HCT116 (cell line): ENCODE measurements at regions not wholly inside any gene's neighbourhood (a gene's known extent, or its start where the extent isn't known, plus 50 kb on each side); places are given as distances from the start of the nearest gene placed in this dataset.

ENCODE experiments used
- ZFX ChIP-seq: fragments of 450-650 bp; IDR thresholded peaks from 2 replicates; pipeline ENCODE4 v1.6.1; 2017
- TF ChIP-seq, protein P1 (sequence below), 3 experiments: fragments of 200-600 bp in 1 of 3; sonication (generic) in 1 of 3; IDR thresholded peaks in 2 of 3; conservative IDR thresholded peaks in 1 of 3; 2 replicates each; pipeline ENCODE4 v1.5.1; 2012 to 2017; ENCODE audit warnings: low read depth in 2 of 3, low read length in 2 of 3, antibody characterized with exemption in 1 of 3, borderline replicate concordance in 1 of 3, control low read depth in 1 of 3, mild to moderate bottlenecking in 1 of 3, mixed read lengths in 1 of 3, mixed run types in 1 of 3, moderate library complexity in 1 of 3; ENCODE audit not compliant: insufficient read depth in 1 of 3
- TF ChIP-seq, protein P2 (sequence below): IDR thresholded peaks from 2 replicates; pipeline ENCODE4 v1.6.1; 2012; ENCODE audit warnings: low read depth

DNA sequence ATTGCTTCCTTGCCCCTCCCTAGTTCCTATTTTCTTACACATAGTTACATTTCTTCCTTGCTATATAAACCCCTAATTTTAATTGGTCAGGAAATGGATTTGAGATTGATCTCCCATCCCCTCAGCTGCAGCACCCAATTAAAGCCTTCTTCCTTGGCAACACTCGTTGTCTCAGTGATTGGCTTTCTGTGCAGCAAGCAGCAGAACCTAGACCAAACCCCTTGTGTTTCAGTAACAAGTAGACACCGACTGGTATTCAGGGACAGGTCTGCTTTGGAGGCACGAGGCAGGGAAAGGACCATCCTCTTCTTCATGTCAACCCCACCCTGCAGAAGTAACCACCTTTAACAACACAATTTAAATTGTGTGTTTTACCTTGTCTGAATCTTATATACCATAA is 152.6 kb downstream of the RPAP3 start:
- TF ChIP-seq, protein P1, sequence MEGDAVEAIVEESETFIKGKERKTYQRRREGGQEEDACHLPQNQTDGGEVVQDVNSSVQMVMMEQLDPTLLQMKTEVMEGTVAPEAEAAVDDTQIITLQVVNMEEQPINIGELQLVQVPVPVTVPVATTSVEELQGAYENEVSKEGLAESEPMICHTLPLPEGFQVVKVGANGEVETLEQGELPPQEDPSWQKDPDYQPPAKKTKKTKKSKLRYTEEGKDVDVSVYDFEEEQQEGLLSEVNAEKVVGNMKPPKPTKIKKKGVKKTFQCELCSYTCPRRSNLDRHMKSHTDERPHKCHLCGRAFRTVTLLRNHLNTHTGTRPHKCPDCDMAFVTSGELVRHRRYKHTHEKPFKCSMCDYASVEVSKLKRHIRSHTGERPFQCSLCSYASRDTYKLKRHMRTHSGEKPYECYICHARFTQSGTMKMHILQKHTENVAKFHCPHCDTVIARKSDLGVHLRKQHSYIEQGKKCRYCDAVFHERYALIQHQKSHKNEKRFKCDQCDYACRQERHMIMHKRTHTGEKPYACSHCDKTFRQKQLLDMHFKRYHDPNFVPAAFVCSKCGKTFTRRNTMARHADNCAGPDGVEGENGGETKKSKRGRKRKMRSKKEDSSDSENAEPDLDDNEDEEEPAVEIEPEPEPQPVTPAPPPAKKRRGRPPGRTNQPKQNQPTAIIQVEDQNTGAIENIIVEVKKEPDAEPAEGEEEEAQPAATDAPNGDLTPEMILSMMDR (IDR thresholded peaks at IDR 0.05 in 2 of 3, conservative IDR thresholded peaks at IDR 0.05 in 1 of 3; ENCODE audit: borderline replicate concordance in 1 of 3, insufficient read depth in 1 of 3, low read depth in 2 of 3, low read length in 2 of 3): no peak
- TF ChIP-seq ZFX: no peak
- TF ChIP-seq, protein P2, sequence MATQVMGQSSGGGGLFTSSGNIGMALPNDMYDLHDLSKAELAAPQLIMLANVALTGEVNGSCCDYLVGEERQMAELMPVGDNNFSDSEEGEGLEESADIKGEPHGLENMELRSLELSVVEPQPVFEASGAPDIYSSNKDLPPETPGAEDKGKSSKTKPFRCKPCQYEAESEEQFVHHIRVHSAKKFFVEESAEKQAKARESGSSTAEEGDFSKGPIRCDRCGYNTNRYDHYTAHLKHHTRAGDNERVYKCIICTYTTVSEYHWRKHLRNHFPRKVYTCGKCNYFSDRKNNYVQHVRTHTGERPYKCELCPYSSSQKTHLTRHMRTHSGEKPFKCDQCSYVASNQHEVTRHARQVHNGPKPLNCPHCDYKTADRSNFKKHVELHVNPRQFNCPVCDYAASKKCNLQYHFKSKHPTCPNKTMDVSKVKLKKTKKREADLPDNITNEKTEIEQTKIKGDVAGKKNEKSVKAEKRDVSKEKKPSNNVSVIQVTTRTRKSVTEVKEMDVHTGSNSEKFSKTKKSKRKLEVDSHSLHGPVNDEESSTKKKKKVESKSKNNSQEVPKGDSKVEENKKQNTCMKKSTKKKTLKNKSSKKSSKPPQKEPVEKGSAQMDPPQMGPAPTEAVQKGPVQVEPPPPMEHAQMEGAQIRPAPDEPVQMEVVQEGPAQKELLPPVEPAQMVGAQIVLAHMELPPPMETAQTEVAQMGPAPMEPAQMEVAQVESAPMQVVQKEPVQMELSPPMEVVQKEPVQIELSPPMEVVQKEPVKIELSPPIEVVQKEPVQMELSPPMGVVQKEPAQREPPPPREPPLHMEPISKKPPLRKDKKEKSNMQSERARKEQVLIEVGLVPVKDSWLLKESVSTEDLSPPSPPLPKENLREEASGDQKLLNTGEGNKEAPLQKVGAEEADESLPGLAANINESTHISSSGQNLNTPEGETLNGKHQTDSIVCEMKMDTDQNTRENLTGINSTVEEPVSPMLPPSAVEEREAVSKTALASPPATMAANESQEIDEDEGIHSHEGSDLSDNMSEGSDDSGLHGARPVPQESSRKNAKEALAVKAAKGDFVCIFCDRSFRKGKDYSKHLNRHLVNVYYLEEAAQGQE: no peak
